Liver (tissue), 3 donors: ENCODE measurements at regions not wholly inside any gene's neighbourhood (a gene's known extent, or its start where the extent isn't known, plus 50 kb on each side); places are given as distances from the start of the nearest gene placed in this dataset.

Source experiments
- EGR1 ChIP-seq, 2 donors: IDR thresholded peaks; 2 replicates each; pipeline ENCODE4 v1.6.1; 2016 to 2018; ENCODE audit warnings: antibody characterized with exemption in 2 of 2, low read depth in 2 of 2
- TF ChIP-seq, protein P1 (sequence below): fragments of 150-350 bp; IDR thresholded peaks from 2 replicates; pipeline ENCODE4 v1.5.1; 2017; ENCODE audit warnings: improper control_type of control experiment, low read depth, low read length; ENCODE audit not compliant: missing input control
- TF ChIP-seq, protein P2 (sequence below): IDR thresholded peaks from 2 replicates; pipeline ENCODE4 v1.6.1; 2016; ENCODE audit warnings: antibody characterized with exemption
- donor health status: healthy.
- donor health status: healthy.

DNA sequence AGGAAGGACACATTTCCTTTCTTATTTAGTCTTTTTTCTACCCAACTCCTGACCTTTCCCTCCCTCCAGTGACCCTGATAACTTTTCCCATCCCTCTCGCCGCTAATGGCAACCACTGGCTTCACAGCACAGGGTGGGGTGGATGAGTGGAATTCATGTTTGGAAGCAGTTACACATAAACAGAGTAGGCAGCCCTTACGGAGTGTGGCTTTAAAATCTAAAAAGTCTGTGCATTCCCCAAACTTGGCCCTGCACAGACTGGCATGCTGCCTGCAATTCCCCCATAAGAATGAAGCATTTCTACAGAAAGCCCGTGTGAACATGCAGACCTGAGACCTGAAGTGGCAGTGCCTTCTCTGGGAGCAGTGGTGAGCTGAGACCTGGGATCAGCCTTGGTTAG is 196.7 kb upstream of the ADRA1D start:
- TF ChIP-seq, protein P1, sequence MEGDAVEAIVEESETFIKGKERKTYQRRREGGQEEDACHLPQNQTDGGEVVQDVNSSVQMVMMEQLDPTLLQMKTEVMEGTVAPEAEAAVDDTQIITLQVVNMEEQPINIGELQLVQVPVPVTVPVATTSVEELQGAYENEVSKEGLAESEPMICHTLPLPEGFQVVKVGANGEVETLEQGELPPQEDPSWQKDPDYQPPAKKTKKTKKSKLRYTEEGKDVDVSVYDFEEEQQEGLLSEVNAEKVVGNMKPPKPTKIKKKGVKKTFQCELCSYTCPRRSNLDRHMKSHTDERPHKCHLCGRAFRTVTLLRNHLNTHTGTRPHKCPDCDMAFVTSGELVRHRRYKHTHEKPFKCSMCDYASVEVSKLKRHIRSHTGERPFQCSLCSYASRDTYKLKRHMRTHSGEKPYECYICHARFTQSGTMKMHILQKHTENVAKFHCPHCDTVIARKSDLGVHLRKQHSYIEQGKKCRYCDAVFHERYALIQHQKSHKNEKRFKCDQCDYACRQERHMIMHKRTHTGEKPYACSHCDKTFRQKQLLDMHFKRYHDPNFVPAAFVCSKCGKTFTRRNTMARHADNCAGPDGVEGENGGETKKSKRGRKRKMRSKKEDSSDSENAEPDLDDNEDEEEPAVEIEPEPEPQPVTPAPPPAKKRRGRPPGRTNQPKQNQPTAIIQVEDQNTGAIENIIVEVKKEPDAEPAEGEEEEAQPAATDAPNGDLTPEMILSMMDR: no peak
- TF ChIP-seq EGR1 (IDR thresholded peaks at IDR 0.05; ENCODE audit: low read depth in 2 of 2): no peak
- TF ChIP-seq, protein P2, sequence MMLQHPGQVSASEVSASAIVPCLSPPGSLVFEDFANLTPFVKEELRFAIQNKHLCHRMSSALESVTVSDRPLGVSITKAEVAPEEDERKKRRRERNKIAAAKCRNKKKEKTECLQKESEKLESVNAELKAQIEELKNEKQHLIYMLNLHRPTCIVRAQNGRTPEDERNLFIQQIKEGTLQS: no peak
